Peyer's patch (tissue), 4 donors: ENCODE measurements at regions not wholly inside any gene's neighbourhood (a gene's known extent, or its start where the extent isn't known, plus 50 kb on each side); places are given as distances from the start of the nearest gene placed in this dataset.

Experiments
- POLR2A ChIP-seq, 2 donors: fragments of 450-650 bp; IDR thresholded peaks; one replicate each; pipeline ENCODE4 v1.5.1; 2017; ENCODE audit warnings: antibody characterized with exemption in 2 of 2, mild to moderate bottlenecking in 2 of 2, moderate library complexity in 2 of 2
- TF ChIP-seq, protein P1 (sequence below), 6 experiments: fragments of 450-650 bp in 4 of 6; fragments of 200-600 bp in 2 of 6; sonication (generic) in 1 of 6; IDR thresholded peaks; one replicate each; pipeline ENCODE4 v1.5.1; 2017 to 2019; ENCODE audit warnings: antibody characterized with exemption in 6 of 6, mild to moderate bottlenecking in 3 of 6, moderate library complexity in 1 of 6

DNA sequence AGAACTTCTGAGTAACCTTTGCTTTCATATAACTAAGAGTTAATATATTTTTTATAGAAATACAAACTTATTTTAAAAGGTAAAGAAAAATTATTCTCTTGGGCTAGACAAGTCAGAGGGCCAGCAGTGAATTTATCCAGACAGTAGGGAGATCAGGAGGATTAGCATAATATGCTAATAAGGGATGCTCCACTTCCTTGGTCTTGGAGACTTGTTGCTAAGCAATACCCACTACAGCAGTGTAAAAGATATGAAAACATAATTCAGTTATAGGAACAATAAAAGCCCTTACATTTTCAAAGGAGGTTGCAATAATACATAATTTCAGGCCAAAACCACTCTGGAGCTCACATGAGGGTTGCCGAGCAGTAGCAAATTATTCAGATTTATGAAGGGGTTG, 615.6 kb downstream of the KCNH5 start:
- TF ChIP-seq, protein P1, sequence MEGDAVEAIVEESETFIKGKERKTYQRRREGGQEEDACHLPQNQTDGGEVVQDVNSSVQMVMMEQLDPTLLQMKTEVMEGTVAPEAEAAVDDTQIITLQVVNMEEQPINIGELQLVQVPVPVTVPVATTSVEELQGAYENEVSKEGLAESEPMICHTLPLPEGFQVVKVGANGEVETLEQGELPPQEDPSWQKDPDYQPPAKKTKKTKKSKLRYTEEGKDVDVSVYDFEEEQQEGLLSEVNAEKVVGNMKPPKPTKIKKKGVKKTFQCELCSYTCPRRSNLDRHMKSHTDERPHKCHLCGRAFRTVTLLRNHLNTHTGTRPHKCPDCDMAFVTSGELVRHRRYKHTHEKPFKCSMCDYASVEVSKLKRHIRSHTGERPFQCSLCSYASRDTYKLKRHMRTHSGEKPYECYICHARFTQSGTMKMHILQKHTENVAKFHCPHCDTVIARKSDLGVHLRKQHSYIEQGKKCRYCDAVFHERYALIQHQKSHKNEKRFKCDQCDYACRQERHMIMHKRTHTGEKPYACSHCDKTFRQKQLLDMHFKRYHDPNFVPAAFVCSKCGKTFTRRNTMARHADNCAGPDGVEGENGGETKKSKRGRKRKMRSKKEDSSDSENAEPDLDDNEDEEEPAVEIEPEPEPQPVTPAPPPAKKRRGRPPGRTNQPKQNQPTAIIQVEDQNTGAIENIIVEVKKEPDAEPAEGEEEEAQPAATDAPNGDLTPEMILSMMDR (IDR thresholded peaks at IDR 0.05) = no peak
- TF ChIP-seq POLR2A (IDR thresholded peaks at IDR 0.05) = no peak
